GM19372 (cell line): ENCODE measurements at regions not wholly inside any gene's neighbourhood (a gene's known extent, or its start where the extent isn't known, plus 50 kb on each side); places are given as distances from the start of the nearest gene placed in this dataset.
"Not testable (repeated sequence)": the region's sequence is repeated elsewhere in the genome, so short reads cannot be mapped to it uniquely, and the experiment has no call there.

Experiments
- ATAC-seq: cut with Tn5 transposase; IDR thresholded peaks from one replicate; pipeline ENCODE4 v1.9.1; 2021; ENCODE audit warnings: mild to moderate bottlenecking, low read depth, moderate library complexity; ENCODE audit not compliant: unreplicated experiment

DNA sequence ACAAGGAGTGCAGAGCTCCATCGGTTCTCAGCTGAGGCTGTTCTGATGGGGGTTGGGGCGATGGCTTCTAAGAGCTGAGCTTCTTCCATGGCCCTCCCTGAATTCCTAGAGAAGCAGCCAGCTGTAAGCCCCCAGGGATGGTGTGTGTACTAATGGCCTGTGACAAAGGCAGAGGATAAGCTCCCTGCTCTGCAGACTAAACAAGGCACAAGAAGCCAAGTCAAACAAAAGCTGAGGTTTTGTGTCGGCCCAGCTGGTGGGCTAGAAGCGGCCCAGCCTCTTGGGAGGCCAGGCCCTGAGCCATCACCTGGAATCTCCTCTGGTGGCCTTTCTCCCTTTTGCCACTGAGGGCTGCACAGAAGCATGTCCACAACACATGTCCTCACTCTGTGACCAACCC lies 75.0 kb upstream of the XPA start:
- ATAC-seq, result no peak

DNA sequence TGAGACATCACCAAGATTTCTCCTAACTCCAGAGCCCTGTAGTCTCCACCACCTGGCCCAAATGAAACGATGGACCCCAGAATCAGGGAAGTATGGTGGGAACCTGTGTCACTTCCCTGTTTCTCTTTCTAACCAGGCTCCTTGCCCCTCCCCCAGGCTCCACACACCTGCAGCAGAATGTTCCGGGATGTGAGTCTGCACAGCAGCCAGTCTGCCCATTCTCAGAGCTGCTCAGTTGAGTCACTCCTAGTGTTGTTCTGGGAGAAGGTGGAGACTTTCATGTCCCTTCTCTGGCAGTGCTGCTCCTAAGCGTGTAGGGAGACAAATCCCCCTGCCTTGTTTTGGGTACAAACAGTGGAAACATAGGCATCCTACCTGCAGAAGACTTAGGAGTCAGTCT lies 76.0 kb upstream of the XPA start:
- ATAC-seq, result no peak

DNA sequence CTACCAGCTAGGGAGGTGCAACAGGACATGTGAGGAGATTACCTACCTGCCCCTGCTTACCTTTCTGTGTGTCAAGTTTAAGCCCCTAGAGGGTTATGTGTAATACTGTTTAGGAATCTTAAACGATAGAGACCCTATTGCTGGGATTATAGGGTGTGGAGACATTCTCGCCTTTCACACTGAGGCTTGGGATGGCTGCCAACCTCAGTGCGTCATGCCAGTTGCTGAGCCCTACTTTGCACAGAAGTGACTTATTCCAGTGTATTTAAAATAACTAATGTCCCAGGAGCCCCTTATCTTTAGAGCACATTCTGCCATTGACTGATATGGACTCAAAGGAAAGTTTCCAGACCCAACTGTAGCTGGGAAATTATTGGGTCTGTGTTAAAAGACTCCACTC lies 76.6 kb upstream of the XPA start:
- ATAC-seq, result no peak

DNA sequence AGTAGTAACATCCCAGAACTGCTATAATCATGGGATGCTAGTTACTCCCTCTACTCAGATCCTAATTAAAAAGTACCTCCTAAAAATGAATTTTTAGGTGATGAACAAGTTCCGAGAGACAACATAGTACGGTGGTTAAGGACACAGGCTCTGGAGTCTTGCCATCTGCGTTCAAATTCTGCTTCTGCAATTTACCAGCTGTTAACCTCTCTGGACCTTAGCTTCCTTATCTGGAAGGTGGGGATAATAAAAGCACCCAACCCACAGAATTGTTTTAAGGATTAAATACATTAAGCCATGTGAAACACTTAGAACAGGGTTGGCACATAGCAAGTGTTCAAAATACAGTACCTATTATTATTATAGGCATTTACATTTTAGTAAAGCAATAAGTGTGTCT lies 77.5 kb upstream of the XPA start:
- no peak for ATAC-seq

DNA sequence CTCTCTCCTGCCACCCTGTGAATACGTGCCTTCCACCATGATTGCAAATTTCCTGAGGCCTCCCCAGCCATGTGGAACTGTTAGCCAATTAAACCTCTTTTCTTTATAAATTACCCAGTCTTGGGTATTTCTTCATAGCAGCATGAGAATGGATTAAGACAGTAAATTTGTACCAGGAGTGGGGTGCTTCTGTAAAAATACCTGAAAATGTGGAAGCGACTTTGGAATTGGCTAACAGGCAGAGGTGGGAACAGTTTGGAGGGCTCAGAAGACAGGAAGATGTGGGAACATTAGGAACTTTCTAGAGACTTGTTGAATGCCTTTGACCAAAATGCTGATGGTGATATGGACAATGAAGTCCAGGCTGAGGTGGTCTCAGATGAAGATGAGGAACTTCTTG lies 74.3 kb upstream of the FOXE1 start:
- not testable (repeated sequence) for ATAC-seq

DNA sequence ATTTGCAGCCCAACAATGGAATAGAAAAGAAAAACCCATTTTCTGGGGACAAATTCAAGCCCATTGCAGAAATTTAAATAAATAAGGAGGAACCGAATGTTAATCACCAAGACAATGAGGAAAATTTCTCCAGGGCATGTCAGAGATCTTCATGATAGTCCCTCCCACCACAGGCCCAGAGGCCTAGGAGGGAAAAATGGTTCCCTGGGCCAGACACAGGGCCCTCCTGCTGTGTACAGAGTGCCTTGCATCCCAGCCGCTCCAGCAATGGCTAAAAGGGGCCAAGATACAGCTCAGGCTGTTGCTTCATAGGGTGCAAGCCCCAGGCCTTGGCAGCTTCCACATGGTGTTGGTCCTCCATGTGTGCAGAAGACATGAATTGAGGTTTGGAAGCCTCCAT lies 73.4 kb upstream of the FOXE1 start:
- ATAC-seq, result no peak

DNA sequence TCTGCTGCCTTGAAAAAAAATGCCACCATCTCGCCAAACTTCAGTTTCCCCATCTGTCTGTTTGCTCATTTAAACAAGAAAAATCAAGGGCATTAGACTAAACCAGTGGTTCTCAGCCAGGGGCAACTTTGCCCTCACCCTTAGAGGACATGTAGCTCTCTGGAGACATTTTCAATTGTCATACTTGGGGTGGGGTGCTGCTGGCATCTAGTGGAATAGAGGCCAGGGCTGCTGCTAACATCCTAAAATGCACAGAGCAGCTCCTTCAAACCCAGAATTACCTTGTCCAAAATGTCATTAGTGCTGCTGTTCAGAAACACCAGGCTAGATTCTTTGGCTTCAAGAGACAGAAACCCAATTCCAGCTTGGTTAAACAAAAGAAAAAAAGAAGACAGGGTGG lies 71.1 kb upstream of the FOXE1 start:
- ATAC-seq, result no peak

DNA sequence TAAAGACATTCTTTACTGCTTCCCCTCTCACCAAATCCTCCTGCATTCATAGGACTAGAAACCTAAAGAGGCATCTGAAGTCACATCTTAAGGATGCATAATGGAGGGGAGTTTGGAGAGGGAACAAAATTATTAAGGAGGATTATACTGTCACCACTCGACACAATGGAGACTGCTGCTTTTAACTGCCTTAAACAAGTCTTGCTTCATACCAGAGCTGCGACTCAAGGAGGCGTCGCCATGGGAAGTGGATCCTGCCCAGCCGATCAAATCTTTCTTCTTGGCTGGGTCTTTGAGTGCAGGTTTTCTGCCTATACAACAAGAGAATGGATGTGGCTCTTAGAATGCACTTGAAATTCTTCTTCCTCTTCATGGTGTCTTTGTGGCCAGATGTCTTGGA lies 66.7 kb upstream of the FOXE1 start:
- ATAC-seq, result no peak

DNA sequence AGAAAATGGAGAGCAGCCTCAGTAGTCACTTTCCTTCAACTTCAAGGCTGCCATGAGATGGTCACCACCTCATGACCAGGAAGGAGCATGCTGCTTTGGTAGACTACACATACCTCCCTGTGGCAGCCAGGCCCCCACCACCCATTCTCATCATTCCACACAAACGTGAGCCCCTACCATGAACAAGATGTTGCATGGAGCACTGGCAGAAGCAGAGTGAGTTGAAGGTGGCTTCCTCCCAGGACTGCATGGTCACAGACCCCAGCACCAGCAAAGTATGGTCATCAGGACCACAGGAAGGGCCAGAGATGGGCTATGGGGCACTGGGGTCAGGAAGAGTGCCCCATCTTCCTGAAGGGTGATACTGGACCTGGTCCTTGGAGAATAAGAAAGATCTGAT lies 65.5 kb upstream of the FOXE1 start:
- no peak for ATAC-seq

DNA sequence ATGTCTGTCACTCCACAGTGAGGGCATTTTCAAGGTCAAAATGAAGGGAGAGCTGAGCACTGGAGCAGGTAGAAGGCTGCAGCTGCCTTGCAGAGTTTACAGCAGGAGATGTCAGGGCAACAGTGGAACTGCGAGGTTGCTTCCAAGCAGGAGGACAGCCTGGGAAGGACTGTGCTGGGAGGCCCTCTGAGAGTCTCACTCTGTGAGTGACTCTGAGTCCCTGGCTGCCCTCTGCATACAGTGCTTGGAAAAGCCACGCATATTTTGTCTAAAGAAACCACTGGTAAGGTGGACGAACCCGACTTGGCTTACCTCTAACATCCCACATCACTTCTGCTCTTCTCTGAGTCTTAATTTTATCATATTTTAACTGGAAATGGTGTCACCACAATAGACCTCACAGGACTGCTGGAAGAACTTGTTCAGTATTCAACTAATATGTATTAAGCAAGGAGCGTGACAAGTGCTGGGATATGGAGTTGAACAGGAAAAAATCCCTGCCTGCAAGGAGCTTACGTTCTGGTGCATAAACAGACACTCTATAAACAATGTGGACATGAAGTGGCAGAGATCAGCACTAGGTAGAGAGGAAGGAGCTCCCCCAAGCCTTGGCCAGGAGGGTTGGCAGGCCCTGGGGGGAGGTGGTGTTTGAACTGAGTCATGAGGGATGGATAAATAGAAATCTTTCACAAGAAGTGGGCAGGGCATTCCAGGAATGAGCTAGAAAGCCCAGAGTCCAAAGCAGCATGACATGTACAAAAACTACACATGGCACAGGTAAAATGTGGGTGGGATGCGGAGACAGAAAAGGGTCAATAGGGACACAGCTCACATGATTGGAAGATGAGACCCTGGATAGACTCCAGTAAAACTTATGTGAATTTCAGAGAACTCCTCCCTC lies 64.0 kb upstream of the FOXE1 start:
- ATAC-seq, result no peak

DNA sequence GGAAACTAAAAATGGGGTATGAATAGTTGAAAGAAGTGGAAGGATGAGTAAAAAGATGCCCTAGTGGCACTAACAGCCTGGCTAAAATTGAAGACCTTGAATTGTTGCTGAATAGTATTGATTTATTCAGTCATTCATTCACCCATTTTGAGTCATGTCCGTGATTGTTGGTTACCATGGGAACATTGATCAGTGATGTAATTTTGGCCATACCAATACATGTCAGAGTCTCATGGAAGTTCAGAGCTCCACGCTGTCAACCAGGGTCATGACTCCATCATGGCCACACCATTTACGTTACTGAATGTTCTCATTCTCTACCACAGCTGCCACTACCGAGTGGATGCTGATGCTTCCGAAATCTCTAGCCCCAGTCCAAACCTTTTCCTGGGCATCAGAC lies 62.5 kb upstream of the FOXE1 start:
- ATAC-seq, result no peak

DNA sequence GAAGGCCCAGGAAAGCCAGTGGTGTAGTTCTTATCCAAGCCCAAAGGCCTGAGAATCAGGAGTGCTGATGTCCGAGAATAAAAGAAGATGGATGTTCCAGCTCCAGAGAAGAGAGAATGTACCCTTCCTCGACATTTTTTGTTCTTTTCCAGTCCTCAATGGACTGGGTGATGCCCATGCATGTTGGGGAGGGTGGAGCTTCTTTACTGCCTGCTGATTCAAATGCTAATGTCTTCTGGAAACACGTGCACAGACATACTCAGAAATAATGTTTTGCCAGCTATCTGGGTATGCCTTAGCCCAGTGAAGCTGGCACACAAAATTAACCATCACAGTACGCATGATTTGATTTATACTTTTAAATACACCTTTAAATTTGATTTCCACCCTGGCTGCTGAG lies 61.5 kb upstream of the FOXE1 start:
- no peak for ATAC-seq

DNA sequence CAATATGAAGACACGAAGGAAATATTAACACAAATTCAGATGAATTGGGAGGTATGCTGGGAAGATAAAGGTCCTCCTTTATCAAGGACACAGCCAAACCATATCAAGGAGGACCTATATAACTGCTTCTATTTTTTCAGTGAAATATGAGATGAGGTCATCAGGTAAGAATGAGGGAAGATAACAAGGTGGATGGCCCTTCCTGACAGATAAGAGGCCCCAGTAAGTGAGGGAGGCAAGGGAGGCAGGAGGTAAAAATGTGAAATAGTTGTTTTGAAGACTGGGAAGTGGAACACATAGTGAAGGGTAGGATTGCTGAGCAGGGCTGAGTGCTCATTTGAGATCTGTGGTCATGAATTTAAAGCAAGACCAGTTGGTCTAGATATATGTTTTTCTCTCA lies 60.0 kb upstream of the FOXE1 start:
- no peak for ATAC-seq

DNA sequence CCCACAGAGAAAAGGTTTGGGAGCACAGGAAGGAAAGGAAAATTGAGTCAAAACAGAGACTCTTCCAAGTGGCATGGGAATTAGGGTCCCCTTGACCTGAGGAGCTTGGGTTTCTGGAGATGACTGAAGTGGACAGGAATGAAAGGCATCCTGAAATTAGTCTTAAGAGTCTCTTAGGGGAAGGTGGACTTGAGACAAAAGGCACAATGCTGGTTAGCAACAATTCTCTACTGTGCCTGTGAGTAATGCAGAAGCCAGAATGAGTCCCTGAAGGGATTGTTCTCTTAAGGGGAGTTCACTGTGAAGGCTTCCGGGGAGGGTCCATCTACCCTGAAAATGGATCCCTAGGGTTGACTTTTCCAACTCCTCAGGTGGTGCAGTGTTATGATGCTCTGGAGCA lies 58.4 kb upstream of the FOXE1 start:
- ATAC-seq, result no peak

DNA sequence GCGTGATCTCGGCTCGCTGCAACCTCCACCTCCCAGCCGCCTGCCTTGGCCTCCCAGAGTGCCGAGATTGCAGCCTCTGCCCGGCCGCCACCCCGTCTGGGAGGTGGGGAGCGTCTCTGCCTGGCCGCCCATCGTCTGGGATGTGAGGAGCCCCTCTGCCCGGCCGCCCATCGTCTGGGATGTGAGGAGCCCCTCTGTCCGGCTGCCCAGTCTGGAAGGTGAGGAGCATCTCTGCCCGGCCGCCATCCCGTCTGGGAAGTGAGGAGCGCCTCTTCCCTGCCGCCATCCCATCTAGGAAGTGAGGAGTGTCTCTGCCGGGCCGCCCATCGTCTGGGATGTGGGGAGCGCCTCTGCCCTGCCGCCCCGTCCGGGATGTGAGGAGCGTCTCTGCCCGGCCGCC lies 56.9 kb upstream of the FOXE1 start:
- ATAC-seq, result not testable (repeated sequence)

DNA sequence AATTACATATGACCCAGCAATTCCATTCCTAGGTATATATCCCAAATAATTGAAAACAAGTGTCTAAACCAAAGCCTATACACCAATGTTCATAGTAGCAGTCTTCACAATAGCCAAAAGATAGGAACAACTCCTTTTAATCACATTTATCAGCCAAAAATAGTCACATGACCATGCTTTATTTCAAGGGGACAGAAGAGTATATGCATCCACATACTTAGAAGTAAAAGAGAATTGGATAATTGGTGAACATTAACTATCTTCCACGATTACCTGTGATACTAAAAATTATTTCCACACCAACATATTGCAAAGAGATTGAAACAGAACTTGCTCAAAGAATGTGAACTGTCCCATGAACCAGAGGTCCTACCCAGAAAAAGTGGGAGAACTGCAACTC lies 51.8 kb upstream of the FOXE1 start:
- ATAC-seq, result no peak

DNA sequence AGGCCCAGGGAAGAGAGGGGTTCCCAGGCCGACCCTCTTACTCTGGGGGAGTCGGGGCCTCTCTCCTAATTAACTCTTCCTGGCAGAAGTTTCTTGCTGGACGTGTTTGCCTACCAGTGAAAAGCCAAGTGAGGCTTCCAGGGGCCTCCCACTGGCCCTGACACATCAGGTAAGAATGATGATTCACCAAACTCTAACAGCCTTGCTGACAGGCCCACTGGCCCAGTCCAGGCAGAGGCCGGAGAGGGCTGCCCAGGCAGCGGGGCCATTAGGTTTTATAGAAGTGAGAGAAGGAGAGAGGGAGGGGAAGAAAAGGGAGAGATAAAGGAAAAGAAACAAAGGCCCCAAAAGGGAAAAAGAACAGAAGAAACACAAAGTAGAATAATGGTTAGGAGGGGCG lies 50.8 kb upstream of the FOXE1 start:
- no peak for ATAC-seq

DNA sequence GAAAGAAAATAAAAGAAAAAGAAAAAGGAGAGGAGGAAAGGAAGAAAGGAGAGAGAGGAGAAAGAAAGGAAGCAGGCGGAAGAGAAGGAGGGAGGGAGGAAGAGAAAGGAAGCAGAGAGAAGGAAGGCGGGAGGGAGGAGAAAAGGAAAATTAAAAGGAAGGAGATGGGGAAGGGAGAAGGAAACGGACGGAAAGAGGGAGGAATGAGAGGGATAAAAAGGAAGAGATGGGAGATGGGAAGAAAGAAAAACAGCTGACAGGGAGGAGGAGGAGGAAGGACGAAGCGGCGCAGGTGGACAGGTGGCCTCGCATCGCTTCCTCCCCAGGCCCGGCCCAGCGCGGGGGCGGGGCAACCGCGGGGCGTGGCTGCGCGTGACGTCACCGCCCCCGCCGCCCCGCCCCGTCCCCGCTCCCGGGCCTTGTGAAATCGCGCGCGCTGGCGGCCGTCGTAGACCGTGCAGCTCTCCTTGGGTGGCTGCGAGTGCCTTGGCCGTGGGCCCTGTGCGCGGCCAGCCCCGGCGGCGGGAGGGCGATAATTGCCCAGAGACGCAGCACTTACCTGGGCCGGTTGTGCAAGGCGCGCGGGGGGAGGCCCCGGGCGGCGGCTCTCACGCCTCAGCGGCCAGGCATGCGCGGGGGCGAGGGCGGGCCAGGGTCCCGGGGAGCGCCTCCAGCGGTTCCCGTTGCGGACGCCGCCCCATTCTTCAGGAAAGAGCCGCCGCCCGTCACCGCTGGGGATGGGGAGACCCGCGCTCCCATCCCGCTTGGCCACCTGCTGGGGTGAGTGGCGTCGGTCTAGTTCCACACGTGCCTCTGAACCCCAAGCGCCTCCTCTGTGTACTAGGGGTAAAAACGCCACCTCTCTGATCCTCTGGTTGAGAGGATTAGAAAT lies 49.6 kb upstream of the FOXE1 start:
- ATAC-seq, result peak; percentile 73
